H1 (cell line): ENCODE measurements at regions not wholly inside any gene's neighbourhood (a gene's known extent, or its start where the extent isn't known, plus 50 kb on each side); places are given as distances from the start of the nearest gene placed in this dataset.

Experiments
- EP300 ChIP-seq, 2 experiments: IDR thresholded peaks; 1 replicate in 1 of 2; 2 replicates in 1 of 2; pipeline ENCODE4 v1.6.1; 2011 to 2012; ENCODE audit warnings: low read depth in 2 of 2, low read length in 2 of 2, mild to moderate bottlenecking in 2 of 2, borderline replicate concordance in 1 of 2, inconsistent platforms in 1 of 2, moderate library complexity in 1 of 2
- EZH2 ChIP-seq: fragments of 200-600 bp; sonication (generic); IDR thresholded peaks from 2 replicates; pipeline ENCODE4 v1.7.1; 2012; ENCODE audit warnings: low read depth, mild to moderate bottlenecking, moderate library complexity, low read length, inconsistent platforms; ENCODE audit not compliant: severe bottlenecking
- SIX5 ChIP-seq: IDR thresholded peaks from 2 replicates; pipeline ENCODE4 v1.6.1; 2011; ENCODE audit warnings: mild to moderate bottlenecking, low read depth, low read length
- SRF ChIP-seq: IDR thresholded peaks from 2 replicates; pipeline ENCODE4 v1.6.1; 2011; ENCODE audit warnings: mild to moderate bottlenecking, low read depth, low read length, moderate library complexity
- TCF12 ChIP-seq: IDR thresholded peaks from 2 replicates; pipeline ENCODE4 v1.6.1; 2011; ENCODE audit warnings: low read depth, mild to moderate bottlenecking, low read length
- YY1 ChIP-seq: IDR thresholded peaks from 2 replicates; pipeline ENCODE4 v1.6.1; 2011; ENCODE audit warnings: low read depth, mild to moderate bottlenecking, low read length
- TF ChIP-seq, protein P1 (sequence below), 3 experiments: IDR thresholded peaks; 1 replicate in 2 of 3; 2 replicates in 1 of 3; pipeline versions ENCODE4 v1.5.1 to v1.6.1; 2011; ENCODE audit warnings: low read length in 3 of 3, mild to moderate bottlenecking in 3 of 3, inconsistent platforms in 2 of 3, low read depth in 1 of 3, moderate library complexity in 1 of 3; ENCODE audit not compliant: insufficient read depth in 1 of 3; ENCODE audit errors: control extremely low read depth in 1 of 3

DNA sequence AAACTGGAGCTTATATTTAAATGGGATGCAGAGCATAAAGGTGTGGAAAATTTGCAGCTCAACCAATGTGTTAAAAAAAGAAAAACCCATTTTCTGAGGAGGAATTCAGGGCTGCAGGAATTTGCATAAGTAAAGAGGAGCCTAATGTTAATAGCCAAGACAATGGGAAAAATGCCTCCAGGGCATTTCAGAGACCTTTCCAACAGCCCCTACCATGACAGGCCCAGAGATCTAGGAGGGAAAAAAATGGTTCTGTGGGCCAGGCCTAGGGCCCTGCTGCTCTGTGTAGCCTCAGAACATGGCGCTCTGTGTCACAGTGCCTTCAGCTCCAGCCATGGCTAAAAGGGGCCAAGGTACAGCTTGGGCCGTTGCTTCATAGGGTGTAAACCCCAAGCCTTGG is 719.7 kb upstream of the ACVR2A start:
- TF ChIP-seq, protein P1, sequence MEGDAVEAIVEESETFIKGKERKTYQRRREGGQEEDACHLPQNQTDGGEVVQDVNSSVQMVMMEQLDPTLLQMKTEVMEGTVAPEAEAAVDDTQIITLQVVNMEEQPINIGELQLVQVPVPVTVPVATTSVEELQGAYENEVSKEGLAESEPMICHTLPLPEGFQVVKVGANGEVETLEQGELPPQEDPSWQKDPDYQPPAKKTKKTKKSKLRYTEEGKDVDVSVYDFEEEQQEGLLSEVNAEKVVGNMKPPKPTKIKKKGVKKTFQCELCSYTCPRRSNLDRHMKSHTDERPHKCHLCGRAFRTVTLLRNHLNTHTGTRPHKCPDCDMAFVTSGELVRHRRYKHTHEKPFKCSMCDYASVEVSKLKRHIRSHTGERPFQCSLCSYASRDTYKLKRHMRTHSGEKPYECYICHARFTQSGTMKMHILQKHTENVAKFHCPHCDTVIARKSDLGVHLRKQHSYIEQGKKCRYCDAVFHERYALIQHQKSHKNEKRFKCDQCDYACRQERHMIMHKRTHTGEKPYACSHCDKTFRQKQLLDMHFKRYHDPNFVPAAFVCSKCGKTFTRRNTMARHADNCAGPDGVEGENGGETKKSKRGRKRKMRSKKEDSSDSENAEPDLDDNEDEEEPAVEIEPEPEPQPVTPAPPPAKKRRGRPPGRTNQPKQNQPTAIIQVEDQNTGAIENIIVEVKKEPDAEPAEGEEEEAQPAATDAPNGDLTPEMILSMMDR (IDR thresholded peaks at IDR 0.05; ENCODE audit: control extremely low read depth in 1 of 3, insufficient read depth in 1 of 3, low read depth in 1 of 3, low read length in 3 of 3), result no peak
- TF ChIP-seq TCF12 (no peak), YY1 (no peak), EP300 (IDR thresholded peaks at IDR 0.05; ENCODE audit: borderline replicate concordance in 1 of 2, low read depth in 2 of 2, low read length in 2 of 2) (no peak), SRF (no peak), EZH2 (no peak), SIX5 (no peak)
